Astrocyte of the hippocampus (primary cell): ENCODE measurements at regions not wholly inside any gene's neighbourhood (a gene's known extent, or its start where the extent isn't known, plus 50 kb on each side); places are given as distances from the start of the nearest gene placed in this dataset.

Experiments
- DNase-seq: peaks from one replicate; pipeline ENCODE4 v3.0.0; 2011; ENCODE audit warnings: low read depth, low spot score

- no peak for DNase-seq
These were observed 57.5 kb upstream of the ARL15 start for GRCh38 chr5:54367844-54368243.

- no peak for DNase-seq
These were observed 56.3 kb upstream of the ARL15 start for GRCh38 chr5:54366707-54367106.

- DNase-seq, result no peak
These were observed 53.3 kb upstream of the ARL15 start for GRCh38 chr5:54363669-54364068.

GRCh38 chr5:54362992-54363625 lies 52.7 kb upstream of the ARL15 start:
- DNase-seq, result no peak

GRCh38 chr5:54362434-54362833 lies 52.1 kb upstream of the ARL15 start:
- no peak for DNase-seq

- no peak for DNase-seq
These were observed 51.5 kb upstream of the ARL15 start for GRCh38 chr5:54361691-54362411.

- DNase-seq, result no peak
These were observed 50.7 kb upstream of the ARL15 start for GRCh38 chr5:54360925-54361662.
